ENCODE measurements at regions not wholly inside any gene's neighbourhood (a gene's known extent, or its start where the extent isn't known, plus 50 kb on each side); places are given as distances from the start of the nearest gene placed in this dataset.

GRCh38 chr14:60356906-60357550 lies 108.0 kb downstream of the PPM1A start:
- TF ChIP-seq, protein P1, sequence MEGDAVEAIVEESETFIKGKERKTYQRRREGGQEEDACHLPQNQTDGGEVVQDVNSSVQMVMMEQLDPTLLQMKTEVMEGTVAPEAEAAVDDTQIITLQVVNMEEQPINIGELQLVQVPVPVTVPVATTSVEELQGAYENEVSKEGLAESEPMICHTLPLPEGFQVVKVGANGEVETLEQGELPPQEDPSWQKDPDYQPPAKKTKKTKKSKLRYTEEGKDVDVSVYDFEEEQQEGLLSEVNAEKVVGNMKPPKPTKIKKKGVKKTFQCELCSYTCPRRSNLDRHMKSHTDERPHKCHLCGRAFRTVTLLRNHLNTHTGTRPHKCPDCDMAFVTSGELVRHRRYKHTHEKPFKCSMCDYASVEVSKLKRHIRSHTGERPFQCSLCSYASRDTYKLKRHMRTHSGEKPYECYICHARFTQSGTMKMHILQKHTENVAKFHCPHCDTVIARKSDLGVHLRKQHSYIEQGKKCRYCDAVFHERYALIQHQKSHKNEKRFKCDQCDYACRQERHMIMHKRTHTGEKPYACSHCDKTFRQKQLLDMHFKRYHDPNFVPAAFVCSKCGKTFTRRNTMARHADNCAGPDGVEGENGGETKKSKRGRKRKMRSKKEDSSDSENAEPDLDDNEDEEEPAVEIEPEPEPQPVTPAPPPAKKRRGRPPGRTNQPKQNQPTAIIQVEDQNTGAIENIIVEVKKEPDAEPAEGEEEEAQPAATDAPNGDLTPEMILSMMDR (conservative IDR thresholded peaks at IDR 0.05; ENCODE audit: low read depth, low read length) = no peak
- TF ChIP-seq CHD1 (IDR thresholded peaks at IDR 0.05; ENCODE audit: low read depth, low read length) = no peak
- no peak for TF ChIP-seq USF2 (IDR thresholded peaks at IDR 0.05; ENCODE audit: low read depth, low read length)
- TF ChIP-seq MAFK (IDR thresholded peaks at IDR 0.05; ENCODE audit: low read depth, low read length) = no peak
- no peak for TF ChIP-seq CEBPB (IDR thresholded peaks at IDR 0.05; ENCODE audit: low read depth, low read length)
- TF ChIP-seq POLR2A (IDR thresholded peaks at IDR 0.05; ENCODE audit: low read depth, low read length) = no peak
- no peak for TF ChIP-seq ELK1 (IDR thresholded peaks at IDR 0.05; ENCODE audit: borderline replicate concordance, low read depth, low read length)
- no peak for TF ChIP-seq SMC3 (IDR thresholded peaks at IDR 0.05; ENCODE audit: low read depth, low read length)
- no peak for TF ChIP-seq MAZ (IDR thresholded peaks at IDR 0.05; ENCODE audit: borderline replicate concordance, low read depth, low read length)
- no peak for TF ChIP-seq RAD21 (IDR thresholded peaks at IDR 0.05; ENCODE audit: low read length)
- no peak for TF ChIP-seq NFE2L2 (IDR thresholded peaks at IDR 0.05; ENCODE audit: low read depth, low read length)
- no peak for TF ChIP-seq FOS (IDR thresholded peaks at IDR 0.05; ENCODE audit: low read depth, low read length)
- no peak for TF ChIP-seq RFX5 (IDR thresholded peaks at IDR 0.05; ENCODE audit: low read depth, low read length)
- TF ChIP-seq MXI1 (IDR thresholded peaks at IDR 0.05; ENCODE audit: borderline replicate concordance, low read depth, low read length) = no peak
